PC-9 (cell line): ENCODE measurements at regions not wholly inside any gene's neighbourhood (a gene's known extent, or its start where the extent isn't known, plus 50 kb on each side); places are given as distances from the start of the nearest gene placed in this dataset.

Source experiments
- BruUV-seq: library from RNA; stranded (reverse); fragments of 400-500 nt; replicated peaks from 2 replicates; lab custom pipeline; 2021; lab: Mats Ljungman, UMichigan
- CTCF ChIA-PET: fragments of 300-600 bp; sonication (Branson Sonifier 250); formaldehyde crosslinking; loops from one replicate; lab custom pipeline; 2022; ENCODE audit warnings: antibody characterized with exemption; lab: Charles Lee
- POLR2A ChIA-PET: fragments of 300-600 bp; sonication (Branson Sonifier 250); formaldehyde crosslinking; loops from one replicate; lab custom pipeline; 2022; ENCODE audit warnings: antibody characterized with exemption; ENCODE audit not compliant: unreplicated experiment; lab: Charles Lee
- DNase-seq, 2 experiments: peaks; one replicate each; pipeline versions ENCODE4 v3.0.0 to v3.0.0-alpha.2; 2015 to 2022; ENCODE audit warnings: mixed read lengths in 1 of 2
- H2AFZ ChIP-seq: fragments of 200-600 bp; sonication (generic); 2 replicates; pipeline ENCODE4 v1.8.1; 2017; ENCODE audit warnings: antibody characterized with exemption
- H3F3A ChIP-seq: fragments of 200-600 bp; sonication (generic); 2 replicates; pipeline ENCODE4 v1.8.1; 2017; ENCODE audit warnings: antibody characterized with exemption, mild to moderate bottlenecking, low read depth; ENCODE audit not compliant: insufficient read depth
- H3K27ac ChIP-seq: fragments of 200-600 bp; sonication (generic); 2 replicates; pipeline ENCODE4 v1.6.1; 2016; ENCODE audit warnings: mixed run types
- H3K27me3 ChIP-seq: fragments of 200-600 bp; sonication (generic); 2 replicates; pipeline ENCODE4 v1.6.1; 2016; ENCODE audit warnings: low read depth, mixed run types; ENCODE audit not compliant: insufficient read depth
- H3K36me3 ChIP-seq: fragments of 200-600 bp; sonication (generic); 2 replicates; pipeline ENCODE4 v1.6.1; 2016; ENCODE audit warnings: low read depth, mixed run types
- H3K4me1 ChIP-seq: fragments of 200-600 bp; sonication (generic); replicated peaks from 2 replicates; pipeline ENCODE4 v1.6.1; 2016; ENCODE audit warnings: mixed run types; ENCODE audit not compliant: insufficient read depth
- H3K4me2 ChIP-seq: fragments of 200-600 bp; sonication (generic); 2 replicates; pipeline ENCODE4 v1.6.1; 2017; ENCODE audit warnings: mixed run types
- H3K4me3 ChIP-seq: fragments of 200-600 bp; sonication (generic); 2 replicates; pipeline ENCODE4 v1.6.1; 2016; ENCODE audit warnings: mixed run types
- H3K79me2 ChIP-seq: fragments of 200-600 bp; sonication (generic); 2 replicates; pipeline ENCODE4 v1.6.1; 2017; ENCODE audit warnings: low read depth, mixed run types
- H3K9me2 ChIP-seq: fragments of 200-600 bp; sonication (generic); 2 replicates; pipeline ENCODE4 v1.8.1; 2017; ENCODE audit warnings: mild to moderate bottlenecking; ENCODE audit not compliant: insufficient read depth
- H3K9me3 ChIP-seq: fragments of 200-600 bp; sonication (generic); 2 replicates; pipeline ENCODE4 v1.8.1; 2016; ENCODE audit warnings: low read depth; ENCODE audit not compliant: insufficient read depth
- H4K20me1 ChIP-seq: fragments of 200-600 bp; sonication (generic); 2 replicates; pipeline ENCODE4 v1.8.1; 2017; ENCODE audit not compliant: insufficient read depth
- CTCF ChIP-seq: fragments of 200-600 bp; sonication (generic); conservative IDR thresholded peaks from 2 replicates; pipeline ENCODE4 v1.6.1; 2017; ENCODE audit warnings: mixed run types, antibody characterized with exemption, mild to moderate bottlenecking, moderate library complexity
- EZH2 ChIP-seq: fragments of 200-600 bp; sonication (generic); IDR thresholded peaks from 2 replicates; pipeline ENCODE4 v1.8.0; 2017; ENCODE audit warnings: antibody characterized with exemption, low read depth
- intact Hi-C: fragments of 100-400 bp; cut with micrococcal nuclease; formaldehyde crosslinking; loops from one replicate; pipeline ENCODE4 v1.10.0; 2022; ENCODE audit not compliant: unreplicated experiment

GRCh38 chr2:144074450-144074849, 445.5 kb downstream of the ZEB2 start:
- BruUV-seq, result no TSS peak
- intact Hi-C loops, result no loop called here
- H3K27me3 ChIP-seq, result no peaks in the 10 kb centered on the region
- no peaks in the 10 kb centered on the region for H3K9me3 ChIP-seq
- H4K20me1 ChIP-seq, result no peaks in the 10 kb centered on the region
- ChIA-PET CTCF (no interaction called here), POLR2A (interaction anchor here (0.6 kb wide), 1 partner anchor 14 kb away, joined by 3 read pairs; no protein-coding TSS in a partner anchor)
- no peaks in the 10 kb centered on the region for H3K36me3 ChIP-seq
- no peak overlapping the region for H2AFZ ChIP-seq
- TF ChIP-seq EZH2 (no peak), CTCF (no peak)
- no peak overlapping the region for H3K27ac ChIP-seq
- no peaks in the 10 kb centered on the region for H3F3A ChIP-seq
- DNase-seq, result no peak
- no peak overlapping the region for H3K4me2 ChIP-seq
- no peaks in the 10 kb centered on the region for H3K4me1 ChIP-seq
- no peaks in the 10 kb centered on the region for H3K79me2 ChIP-seq
- no peak overlapping the region for H3K4me3 ChIP-seq
- no peaks in the 10 kb centered on the region for H3K9me2 ChIP-seq

GRCh38 chr2:144071461-144071860, 448.5 kb downstream of the ZEB2 start:
- Histone ChIP-seq H3F3A (no peaks in the 10 kb centered on the region), H3K9me3 (no peaks in the 10 kb centered on the region), H2AFZ (no peak overlapping the region), H3K4me2 (no peak overlapping the region), H3K4me3 (no peak overlapping the region), H3K36me3 (no peaks in the 10 kb centered on the region), H4K20me1 (no peaks in the 10 kb centered on the region), H3K4me1 (no peaks in the 10 kb centered on the region), H3K79me2 (no peaks in the 10 kb centered on the region), H3K27me3 (no peaks in the 10 kb centered on the region), H3K9me2 (no peaks in the 10 kb centered on the region), H3K27ac (no peak overlapping the region)
- ChIA-PET POLR2A (no interaction called here), CTCF (no interaction called here)
- no peak for TF ChIP-seq CTCF
- TF ChIP-seq EZH2, result no peak
- BruUV-seq, result no TSS peak
- intact Hi-C loops, result no loop called here
- DNase-seq, result no peak

- no peaks in the 10 kb centered on the region for H4K20me1 ChIP-seq
- H2AFZ ChIP-seq, result no peak overlapping the region
- no peaks in the 10 kb centered on the region for H3K27me3 ChIP-seq
- H3K9me3 ChIP-seq, result no peaks in the 10 kb centered on the region
- intact Hi-C loops, result no loop called here
- H3K4me1 ChIP-seq, result no peaks in the 10 kb centered on the region
- POLR2A ChIA-PET, result no interaction called here
- H3K27ac ChIP-seq, result no peak overlapping the region
- no peak overlapping the region for H3K4me2 ChIP-seq
- CTCF ChIA-PET, result no interaction called here
- H3K9me2 ChIP-seq, result no peaks in the 10 kb centered on the region
- H3K4me3 ChIP-seq, result no peak overlapping the region
- no peaks in the 10 kb centered on the region for H3K79me2 ChIP-seq
- no TSS peak for BruUV-seq
- no peak for DNase-seq
- H3K36me3 ChIP-seq, result no peaks in the 10 kb centered on the region
- no peaks in the 10 kb centered on the region for H3F3A ChIP-seq
- TF ChIP-seq CTCF, result no peak
- TF ChIP-seq EZH2, result no peak
Observed at GRCh38 chr2:144067506-144067905, 452.4 kb downstream of the ZEB2 start.
